ENCODE measurements at regions not wholly inside any gene's neighbourhood (a gene's known extent, or its start where the extent isn't known, plus 50 kb on each side); places are given as distances from the start of the nearest gene placed in this dataset.

GRCh38 chr2:136323195-136323594 is 205.2 kb upstream of the CXCR4 start:
- Histone ChIP-seq H3K4me3 (replicated peaks; ENCODE audit: insufficient read depth, low read length) (no peak overlapping the region), H3K27ac (replicated peaks) (no peak overlapping the region; the same call in 1 of the 2 replicates), H3K27me3 (ENCODE audit: insufficient read depth, poor library complexity, severe bottlenecking) (no peaks in the 10 kb centered on the region)
- DNase-seq (ENCODE audit: low read depth in 1 of 2, low spot score in 1 of 2): no peak
- no peak for TF ChIP-seq GABPA (IDR thresholded peaks at IDR 0.05; ENCODE audit: low read depth)

GRCh38 chr2:136322428-136322827 is 204.5 kb upstream of the CXCR4 start:
- peak overlapping the region; percentile 23 for H3K27ac ChIP-seq (replicated peaks)
- H3K27me3 ChIP-seq (ENCODE audit: insufficient read depth, poor library complexity, severe bottlenecking): no peaks in the 10 kb centered on the region
- TF ChIP-seq REST (IDR thresholded peaks at IDR 0.05; ENCODE audit: insufficient replicate concordance, low read depth) (no peak), POLR2AphosphoS5 (IDR thresholded peaks at IDR 0.05; ENCODE audit: low read depth) (no peak), SPI1 (IDR thresholded peaks at IDR 0.05; ENCODE audit: borderline replicate concordance, low read depth) (no peak; the same call in 1 of the 2 replicates), CTCF (IDR thresholded peaks at IDR 0.05; ENCODE audit: insufficient read depth, low read length) (no peak), GABPA (IDR thresholded peaks at IDR 0.05; ENCODE audit: low read depth) (no peak)
- peak; percentile 33 to 65 for DNase-seq (ENCODE audit: low read depth in 1 of 2, low spot score in 1 of 2)
- no peak overlapping the region for H3K4me3 ChIP-seq (replicated peaks; ENCODE audit: insufficient read depth, low read length)

- Histone ChIP-seq H3K4me3 (replicated peaks; ENCODE audit: insufficient read depth, low read length) (no peak overlapping the region), H3K27ac (replicated peaks) (no peak overlapping the region)
- no peak for TF ChIP-seq CTCF (IDR thresholded peaks at IDR 0.05; ENCODE audit: insufficient read depth, low read length)
- TF ChIP-seq SPI1 (IDR thresholded peaks at IDR 0.05; ENCODE audit: borderline replicate concordance, low read depth): no peak
- no peak for TF ChIP-seq REST (IDR thresholded peaks at IDR 0.05; ENCODE audit: insufficient replicate concordance, low read depth)
- no peak for TF ChIP-seq GABPA (IDR thresholded peaks at IDR 0.05; ENCODE audit: low read depth)
- no peak for TF ChIP-seq POLR2AphosphoS5 (IDR thresholded peaks at IDR 0.05; ENCODE audit: low read depth)
Observed at GRCh38 chr2:136319651-136320050, 201.7 kb upstream of the CXCR4 start.

GRCh38 chr2:136319237-136319636 is 201.3 kb upstream of the CXCR4 start:
- no peak overlapping the region for H3K27ac ChIP-seq (replicated peaks)

More at GRCh38 chr2:136319651-136320050, 201.7 kb upstream of the CXCR4 start:
- H3K27me3 ChIP-seq (ENCODE audit: insufficient read depth, poor library complexity, severe bottlenecking): no peaks in the 10 kb centered on the region
- no peak for DNase-seq (ENCODE audit: low read depth in 1 of 2, low spot score in 1 of 2)

More at GRCh38 chr2:136319237-136319636, 201.3 kb upstream of the CXCR4 start:
- DNase-seq (ENCODE audit: low read depth in 1 of 2, low spot score in 1 of 2): peak; percentile 35 to 83
- no peak for TF ChIP-seq CTCF (IDR thresholded peaks at IDR 0.05; ENCODE audit: insufficient read depth, low read length)
- TF ChIP-seq POLR2AphosphoS5 (IDR thresholded peaks at IDR 0.05; ENCODE audit: low read depth): no peak
- no peak for TF ChIP-seq REST (IDR thresholded peaks at IDR 0.05; ENCODE audit: insufficient replicate concordance, low read depth)
- no peak for TF ChIP-seq GABPA (IDR thresholded peaks at IDR 0.05; ENCODE audit: low read depth)
- no peak overlapping the region for H3K4me3 ChIP-seq (replicated peaks; ENCODE audit: insufficient read depth, low read length)
- H3K27me3 ChIP-seq (ENCODE audit: insufficient read depth, poor library complexity, severe bottlenecking): no peaks in the 10 kb centered on the region
